ENCODE measurements at regions not wholly inside any gene's neighbourhood (a gene's known extent, or its start where the extent isn't known, plus 50 kb on each side); places are given as distances from the start of the nearest gene placed in this dataset.
"Not testable (repeated sequence)": the region's sequence is repeated elsewhere in the genome, so short reads cannot be mapped to it uniquely, and the experiment has no call there.

GRCh38 chr17:68141050-68141449, 105.5 kb downstream of the KPNA2 start:
- DNase-seq (ENCODE audit: low read depth) = no peak

- DNase-seq (ENCODE audit: low read depth) = no peak
Observed at GRCh38 chr17:68142595-68142994, 105.2 kb upstream of the AMZ2 start.

DNA sequence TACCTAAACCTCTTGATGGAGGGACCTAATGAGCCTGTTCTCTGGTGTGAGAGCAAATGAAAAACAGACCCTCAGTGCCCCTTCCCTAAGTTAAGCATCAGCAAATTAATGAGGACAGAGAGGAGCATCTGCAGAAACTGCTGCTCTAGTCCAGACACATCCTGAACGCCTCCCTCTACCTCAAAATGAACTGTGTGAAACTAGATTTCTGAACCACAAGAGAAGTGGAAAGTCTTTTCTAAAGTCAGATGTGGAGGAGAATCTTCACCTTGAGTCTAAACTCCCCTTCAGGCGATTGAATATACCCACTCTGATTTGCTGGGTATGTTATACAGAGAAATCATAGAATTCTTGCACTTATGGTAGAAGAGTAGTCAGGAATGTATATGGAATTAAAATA, 104.4 kb upstream of the AMZ2 start:
- DNase-seq (ENCODE audit: low read depth) = no peak

- DNase-seq (ENCODE audit: low read depth) = no peak
Observed at GRCh38 chr17:68145088-68145487, 102.8 kb upstream of the AMZ2 start.

- no peak for DNase-seq (ENCODE audit: low read depth)
Observed at GRCh38 chr17:68148936-68149335, 98.9 kb upstream of the AMZ2 start.

- DNase-seq (ENCODE audit: low read depth) = no peak
Observed at GRCh38 chr17:68152161-68152571, 95.7 kb upstream of the AMZ2 start.

- DNase-seq (ENCODE audit: low read depth) = no peak
Observed at GRCh38 chr17:68155692-68156091, 92.2 kb upstream of the AMZ2 start.

- no peak for DNase-seq (ENCODE audit: low read depth)
Observed at GRCh38 chr17:68161644-68162428, 86.0 kb upstream of the AMZ2 start.

DNA sequence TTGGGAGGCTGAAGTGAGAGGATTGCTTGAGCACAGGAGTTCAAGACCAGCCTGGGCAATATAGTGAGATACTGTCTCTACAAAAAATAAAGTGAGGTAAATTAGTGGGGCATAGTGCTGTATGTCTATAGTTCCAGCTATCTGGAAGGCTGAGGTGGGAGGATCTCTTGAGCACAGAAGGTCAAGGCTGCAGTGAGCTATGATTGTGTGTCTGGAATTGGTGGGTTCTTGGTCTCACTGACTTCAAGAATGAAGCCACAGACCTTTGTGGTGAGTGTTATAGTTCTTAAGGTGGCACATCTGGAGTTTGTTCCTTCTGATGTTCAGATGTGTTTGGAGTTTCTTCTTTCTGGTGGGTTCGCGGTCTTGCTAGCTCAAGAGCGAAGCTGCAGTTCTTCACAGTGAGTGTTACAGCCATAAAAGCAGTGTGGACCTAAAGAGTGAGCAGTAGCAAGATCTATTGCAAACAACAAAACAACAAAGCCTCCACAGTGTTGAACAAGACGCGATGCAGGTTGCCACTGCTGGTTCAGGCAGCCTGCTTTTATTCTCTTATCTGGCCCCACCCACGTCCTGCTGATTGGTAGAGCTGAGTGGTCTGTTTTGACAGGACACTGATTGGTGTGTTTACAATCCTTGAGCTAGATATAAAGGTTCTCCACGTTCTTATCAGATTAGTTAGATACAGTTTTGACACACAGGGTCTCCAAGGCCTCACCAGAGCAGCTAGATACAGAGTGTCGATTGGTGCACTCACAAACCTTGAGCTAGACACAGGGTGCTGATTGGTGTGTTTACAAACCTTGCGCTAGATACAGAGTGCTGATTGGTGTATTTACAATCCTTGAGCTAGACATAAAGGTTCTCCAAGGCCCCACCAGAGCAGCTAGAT, 79.3 kb upstream of the AMZ2 start:
- not testable (repeated sequence) for DNase-seq (ENCODE audit: low read depth)

DNA sequence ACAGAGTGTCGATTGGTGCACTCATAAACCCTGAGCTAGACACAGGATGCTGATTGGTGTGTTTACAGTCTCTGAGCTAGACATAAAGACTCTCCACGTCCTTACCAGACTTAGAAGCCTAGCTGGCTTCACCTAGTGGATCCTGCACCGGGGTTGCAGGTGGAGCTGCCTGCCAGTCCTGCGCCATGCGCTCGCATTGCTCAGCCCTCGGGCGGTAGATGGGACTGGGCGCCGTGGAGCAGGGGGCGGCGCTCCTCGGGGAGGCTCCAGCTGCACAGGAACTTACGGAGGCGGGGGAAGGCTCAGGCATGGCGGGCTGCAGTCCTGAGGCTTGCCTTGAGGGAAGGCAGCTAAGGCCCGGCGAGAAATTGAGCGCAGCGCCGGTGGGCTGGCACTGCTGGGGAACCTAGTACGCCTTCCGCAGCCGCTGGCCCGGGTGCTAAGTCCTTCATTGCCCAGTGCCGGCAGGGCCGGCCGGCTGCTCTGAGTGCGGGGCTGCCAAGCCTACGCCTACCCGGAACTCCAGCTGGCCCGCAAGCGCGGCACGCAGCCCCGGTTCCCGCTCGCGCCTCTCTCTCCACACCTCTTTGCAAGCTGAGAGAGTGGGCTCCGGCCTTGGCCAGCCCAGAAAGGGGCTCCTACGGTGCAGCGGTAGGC, 78.5 kb upstream of the AMZ2 start:
- DNase-seq (ENCODE audit: low read depth) = not testable (repeated sequence)

GRCh38 chr17:68169840-68170239, 78.0 kb upstream of the AMZ2 start:
- DNase-seq (ENCODE audit: low read depth) = no peak

GRCh38 chr17:68170246-68170645, 77.6 kb upstream of the AMZ2 start:
- DNase-seq (ENCODE audit: low read depth) = no peak

- DNase-seq (ENCODE audit: low read depth) = peak; percentile 66
Observed at GRCh38 chr17:68172461-68172954, 75.3 kb upstream of the AMZ2 start.

DNA sequence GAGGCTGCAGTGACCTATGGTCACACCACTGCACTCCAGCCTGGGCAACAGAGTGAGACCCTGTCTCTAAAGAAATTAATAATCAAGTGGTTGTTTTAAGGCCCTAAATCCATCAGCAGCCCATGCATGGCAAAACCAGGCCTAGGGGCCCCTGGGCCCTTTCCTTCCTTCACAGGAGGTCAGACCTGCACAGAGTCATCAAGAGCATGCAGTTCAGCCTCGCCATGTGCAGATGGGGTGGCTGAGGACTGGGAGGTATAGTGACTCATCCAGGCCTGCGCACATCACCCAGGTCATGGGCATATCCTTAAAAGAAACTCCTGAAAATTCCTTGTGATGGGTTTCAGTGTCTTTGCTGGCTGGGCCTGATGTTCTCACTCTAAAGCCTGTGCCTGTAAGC, 72.4 kb upstream of the AMZ2 start:
- DNase-seq (ENCODE audit: low read depth) = no peak

GRCh38 chr17:68175905-68176304, 71.9 kb upstream of the AMZ2 start:
- DNase-seq (ENCODE audit: low read depth) = no peak

DNA sequence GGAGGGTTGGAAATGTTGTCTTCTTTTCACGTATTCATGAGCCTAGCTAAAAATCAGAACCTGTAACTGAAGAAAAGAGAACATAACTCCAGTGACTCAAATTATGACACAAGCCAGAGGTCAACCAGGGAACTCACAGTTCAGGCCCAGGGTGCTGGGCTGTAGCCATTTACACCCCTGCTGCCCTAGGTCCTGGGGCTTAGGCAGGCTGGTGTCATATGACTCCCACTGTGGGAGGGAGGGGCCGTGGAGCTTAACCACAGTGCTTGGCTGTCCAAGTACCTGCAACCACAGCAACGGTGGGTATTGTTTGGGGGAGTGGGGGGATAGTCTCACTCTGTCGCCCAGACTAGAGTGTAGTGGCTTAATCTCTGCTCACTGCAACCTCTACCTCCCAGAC, 71.1 kb upstream of the AMZ2 start:
- no peak for DNase-seq (ENCODE audit: low read depth)

DNA sequence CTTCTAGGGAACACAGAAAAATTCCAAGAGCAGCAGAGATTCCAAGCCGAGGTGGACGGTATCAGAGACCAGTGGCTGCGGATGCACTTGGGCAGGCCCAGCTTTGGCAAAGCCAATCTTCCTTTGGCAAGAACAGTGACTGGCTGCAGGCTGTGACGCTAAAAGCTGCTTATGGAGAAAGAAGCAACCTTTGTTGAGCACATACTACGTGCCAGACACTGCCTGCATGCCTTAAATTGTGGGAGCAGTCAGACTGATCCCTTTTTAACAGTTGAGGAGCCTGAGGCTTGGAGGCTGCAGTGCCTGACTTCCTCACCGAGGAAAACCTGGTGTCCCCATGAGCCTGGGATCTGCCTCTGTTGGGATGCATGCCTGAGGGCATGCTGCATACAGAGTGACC, 69.0 kb upstream of the AMZ2 start:
- DNase-seq (ENCODE audit: low read depth) = no peak

DNA sequence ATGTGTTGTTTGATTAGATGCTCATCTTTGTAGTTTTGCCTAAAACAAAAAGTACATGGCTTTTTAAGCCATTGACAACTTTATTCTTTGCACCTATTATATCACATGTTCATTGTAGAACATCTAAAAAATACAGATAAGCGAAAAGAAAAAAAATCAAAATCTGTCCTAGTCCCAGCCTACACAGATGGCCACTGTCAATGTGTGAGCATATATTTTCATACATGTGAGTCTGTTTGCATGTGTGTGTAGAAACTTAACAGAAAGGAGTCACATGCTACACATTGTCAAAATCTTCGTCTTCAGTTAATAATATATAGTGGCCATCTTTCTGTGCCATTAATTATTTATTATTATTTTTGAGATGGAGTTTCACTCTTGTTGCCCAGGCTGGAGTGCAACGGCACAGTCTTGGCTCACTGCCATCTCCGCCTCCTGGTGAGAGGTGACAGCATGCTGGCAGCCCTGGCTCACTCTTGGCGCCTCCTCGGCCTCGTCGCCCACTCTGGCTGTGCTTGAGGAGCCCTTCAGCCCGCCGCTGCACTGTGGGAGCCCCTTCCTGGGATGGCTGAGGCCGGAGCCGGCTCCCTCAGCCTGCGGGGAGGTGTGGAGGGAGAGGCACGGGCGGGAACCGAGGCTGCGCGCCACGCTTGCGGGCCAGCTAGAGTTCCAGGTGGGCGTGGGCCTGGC, 68.5 kb upstream of the AMZ2 start:
- DNase-seq (ENCODE audit: low read depth) = no peak

- DNase-seq (ENCODE audit: low read depth) = no peak
Observed at GRCh38 chr17:68179926-68180285, 67.9 kb upstream of the AMZ2 start.

- DNase-seq (ENCODE audit: low read depth) = no peak
Observed at GRCh38 chr17:68182011-68182306, 65.9 kb upstream of the AMZ2 start.

DNA sequence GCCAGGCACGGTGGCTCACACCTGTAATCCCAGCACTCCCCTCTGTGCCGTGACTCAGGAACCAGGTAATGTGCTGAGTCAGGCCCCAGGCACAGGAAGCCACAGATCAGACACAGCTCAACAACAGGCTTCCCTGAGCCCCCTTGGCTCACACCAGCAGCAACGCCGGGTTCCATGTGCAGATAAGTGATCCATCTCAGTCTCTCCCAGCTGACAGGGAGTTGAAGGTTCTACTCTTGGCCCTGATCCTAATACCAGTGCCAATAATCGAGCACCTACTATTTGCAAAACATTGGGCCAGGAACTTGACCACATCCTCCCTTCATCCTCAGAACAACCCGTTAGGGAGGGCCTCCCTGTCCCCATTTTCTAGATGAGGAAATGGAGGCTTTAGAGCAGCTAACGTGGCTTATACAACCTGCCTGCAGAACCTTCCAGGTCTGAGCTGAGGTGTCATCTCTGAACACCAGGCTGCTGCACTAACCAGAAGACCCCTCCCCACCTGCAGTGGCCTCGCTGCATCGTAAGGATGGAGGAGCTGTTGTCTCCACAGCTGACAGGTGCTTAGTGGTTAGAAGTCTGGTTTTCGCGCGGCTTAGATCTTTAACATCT, 64.8 kb upstream of the AMZ2 start:
- peak; percentile 76 for DNase-seq (ENCODE audit: low read depth)

GRCh38 chr17:68184141-68184571, 63.7 kb upstream of the AMZ2 start:
- DNase-seq (ENCODE audit: low read depth) = no peak
